ENCODE measurements at regions not wholly inside any gene's neighbourhood (a gene's known extent, or its start where the extent isn't known, plus 50 kb on each side); places are given as distances from the start of the nearest gene placed in this dataset.

DNA sequence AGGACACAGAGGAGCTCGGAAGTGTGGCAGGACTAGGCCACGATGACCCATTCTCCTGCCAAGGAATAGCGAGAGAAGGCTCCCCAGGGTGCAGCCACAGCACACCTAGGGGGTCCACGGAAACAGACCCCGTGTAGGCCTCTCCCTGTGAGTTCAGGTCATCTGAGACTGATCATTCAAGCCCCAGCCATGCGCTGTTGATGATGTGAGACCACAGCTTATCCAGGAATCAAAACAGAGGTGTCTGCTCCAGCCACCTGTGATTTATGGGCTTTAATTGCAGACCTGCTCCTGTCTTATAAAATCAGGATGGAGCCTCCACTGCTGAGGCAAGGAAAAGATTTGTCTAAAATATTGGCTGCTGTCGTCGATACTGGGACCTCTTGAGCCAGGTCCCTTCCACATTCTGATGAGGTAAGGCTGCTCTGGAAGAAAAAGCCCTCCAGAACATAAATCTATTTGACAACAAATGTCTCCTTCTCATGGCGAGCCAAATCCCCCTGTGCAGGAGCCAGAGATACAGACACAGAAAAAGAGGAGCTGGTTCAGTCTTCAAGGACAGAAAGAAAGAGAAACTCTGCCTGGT is 186.7 kb downstream of the TJP1 start:
- DNase-seq (ENCODE audit: extremely low read depth, low read depth), result no peak
- no peak for TF ChIP-seq CTCF (IDR thresholded peaks at IDR 0.05; ENCODE audit: low read depth, low read length, missing control alignments)
- no peak overlapping the region for H3K4me3 ChIP-seq (replicated peaks; ENCODE audit: low read depth, low read length)

DNA sequence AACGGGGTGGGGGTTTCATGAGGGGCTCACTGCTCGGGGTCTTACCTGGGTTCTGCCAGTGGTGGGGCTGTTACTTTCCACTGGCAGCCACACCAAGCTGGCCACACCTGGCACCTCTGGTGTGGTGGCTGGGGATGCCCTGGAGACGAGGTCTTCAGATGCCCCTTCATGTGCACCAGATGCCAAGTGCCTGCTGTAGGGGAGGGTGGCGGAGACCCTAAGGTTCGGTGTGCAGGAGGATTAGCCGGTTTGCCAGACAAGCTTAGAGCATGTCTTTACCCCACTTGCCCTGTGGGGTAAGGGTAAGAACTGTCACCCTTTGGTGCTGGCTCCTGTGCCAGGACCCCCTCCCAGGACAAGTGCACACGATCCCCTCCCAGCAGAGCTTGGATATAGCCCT is 188.3 kb downstream of the TJP1 start:
- TF ChIP-seq CTCF (IDR thresholded peaks at IDR 0.05; ENCODE audit: low read depth, low read length, missing control alignments), result no peak
- DNase-seq (ENCODE audit: extremely low read depth, low read depth), result no peak
- H3K4me3 ChIP-seq (replicated peaks; ENCODE audit: low read depth, low read length), result no peak overlapping the region

- TF ChIP-seq CTCF (IDR thresholded peaks at IDR 0.05; ENCODE audit: low read depth, low read length, missing control alignments), result no peak
- no peak for DNase-seq (ENCODE audit: extremely low read depth, low read depth)
- no peak overlapping the region for H3K4me3 ChIP-seq (replicated peaks; ENCODE audit: low read depth, low read length)
These were observed 189.4 kb downstream of the TJP1 start for GRCh38 chr15:29632671-29633406.

- no peak for TF ChIP-seq CTCF (IDR thresholded peaks at IDR 0.05; ENCODE audit: low read depth, low read length, missing control alignments)
- H3K4me3 ChIP-seq (replicated peaks; ENCODE audit: low read depth, low read length), result no peak overlapping the region
- DNase-seq (ENCODE audit: extremely low read depth, low read depth), result no peak
These were observed 190.9 kb downstream of the TJP1 start for GRCh38 chr15:29631076-29632070.

GRCh38 chr15:29624271-29624670 is 198.0 kb downstream of the TJP1 start:
- no peak for TF ChIP-seq CTCF (IDR thresholded peaks at IDR 0.05; ENCODE audit: low read depth, low read length, missing control alignments)
- H3K4me3 ChIP-seq (replicated peaks; ENCODE audit: low read depth, low read length), result no peak overlapping the region
- DNase-seq (ENCODE audit: extremely low read depth, low read depth), result no peak

DNA sequence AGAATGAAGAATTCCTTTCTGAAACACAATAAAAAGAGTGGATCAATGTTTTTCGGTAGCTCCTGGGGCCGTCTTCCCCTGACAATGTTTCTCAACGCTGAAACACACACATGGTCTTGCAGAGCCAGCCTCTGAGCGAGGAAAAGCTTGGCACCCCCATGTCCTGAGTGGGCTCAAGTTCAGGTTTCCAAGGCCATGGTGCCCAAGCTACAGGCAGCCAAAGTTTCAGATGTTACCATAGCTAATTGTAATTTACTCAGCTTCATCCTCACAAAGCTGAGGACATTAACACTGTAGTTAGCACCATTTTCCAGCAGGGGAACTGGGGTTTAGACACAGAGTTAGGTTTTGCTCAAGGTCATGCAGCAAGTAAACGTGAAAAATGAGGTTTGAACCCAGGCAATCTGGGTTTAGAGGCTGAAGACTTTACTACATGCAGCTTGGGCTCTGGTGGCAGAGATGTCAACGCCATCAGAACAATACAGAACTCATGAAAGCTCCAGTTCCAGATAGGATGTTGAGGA is 199.1 kb downstream of the TJP1 start:
- TF ChIP-seq CTCF (IDR thresholded peaks at IDR 0.05; ENCODE audit: low read depth, low read length, missing control alignments), result no peak
- no peak overlapping the region for H3K4me3 ChIP-seq (replicated peaks; ENCODE audit: low read depth, low read length)
- DNase-seq (ENCODE audit: extremely low read depth, low read depth), result no peak
